CD14-positive monocyte (primary cell): ENCODE measurements at regions not wholly inside any gene's neighbourhood (a gene's known extent, or its start where the extent isn't known, plus 50 kb on each side); places are given as distances from the start of the nearest gene placed in this dataset.
A peak's percentile ranks its signal among the peaks of the same experiment; 100 is the strongest.

Experiments used
- DNase-seq, 3 donors: peaks; one replicate each; pipeline ENCODE4 v3.0.0-alpha.2; 2011 to 2022
- H2AFZ ChIP-seq: 2 replicates; pipeline ENCODE4 v1.6.0; 2012; ENCODE audit warnings: mild to moderate bottlenecking, low read depth, low read length, inconsistent platforms; ENCODE audit not compliant: insufficient read depth, poor library complexity, severe bottlenecking
- H3K27ac ChIP-seq, 2 donors: 1 replicate in 1 of 2; 2 replicates in 1 of 2; pipeline ENCODE4 v1.5.1; 2012 to 2013; ENCODE audit warnings: low read length in 2 of 2, control low read depth in 1 of 2, inconsistent platforms in 1 of 2, low read depth in 1 of 2, mild to moderate bottlenecking in 1 of 2
- H3K27me3 ChIP-seq, 2 donors: one replicate each; pipeline versions ENCODE4 v1.6.0 to v1.6.1; 2011 to 2013; ENCODE audit warnings: low read length in 2 of 2; ENCODE audit not compliant: control insufficient read depth in 2 of 2, insufficient read depth in 2 of 2
- H3K36me3 ChIP-seq, 2 donors: replicated peaks in 1 of 2; 1 replicate in 1 of 2; 2 replicates in 1 of 2; pipeline versions ENCODE4 v1.5.1 to v1.6.1; 2012 to 2013; ENCODE audit warnings: low read length in 2 of 2, control low read depth in 1 of 2, inconsistent platforms in 1 of 2, mild to moderate bottlenecking in 1 of 2; ENCODE audit not compliant: insufficient read depth in 2 of 2, control insufficient read depth in 1 of 2
- H3K4me1 ChIP-seq, 2 donors: 1 replicate in 1 of 2; 2 replicates in 1 of 2; pipeline versions ENCODE4 v1.5.1 to v1.6.1; 2012 to 2013; ENCODE audit warnings: low read length in 2 of 2, control low read depth in 1 of 2, inconsistent platforms in 1 of 2, mild to moderate bottlenecking in 1 of 2, moderate library complexity in 1 of 2; ENCODE audit not compliant: insufficient read depth in 2 of 2, control insufficient read depth in 1 of 2
- H3K4me2 ChIP-seq: replicated peaks from 2 replicates; pipeline ENCODE3; 2012; ENCODE audit warnings: low read length, moderate library complexity, mild to moderate bottlenecking; ENCODE audit not compliant: poor library complexity, severe bottlenecking; ENCODE audit errors: extremely low read depth
- H3K4me3 ChIP-seq, 3 experiments: fragments of 200-600 bp in 1 of 3; sonication (generic) in 1 of 3; replicated peaks in 1 of 3; 1 replicate in 2 of 3; 2 replicates in 1 of 3; pipeline ENCODE4 v1.5.1; 2011 to 2013; ENCODE audit warnings: low read length in 3 of 3, mild to moderate bottlenecking in 3 of 3, control low read depth in 2 of 3, low read depth in 2 of 3, inconsistent platforms in 1 of 3, moderate library complexity in 1 of 3
- H3K79me2 ChIP-seq: 2 replicates; pipeline ENCODE4 v1.6.0; 2012; ENCODE audit warnings: mild to moderate bottlenecking, control low read depth, inconsistent platforms, low read length, moderate library complexity; ENCODE audit not compliant: insufficient read depth
- H3K9ac ChIP-seq: 2 replicates; pipeline ENCODE4 v1.6.0; 2017; ENCODE audit warnings: low read length, mild to moderate bottlenecking; ENCODE audit not compliant: insufficient read depth, poor library complexity, severe bottlenecking
- H3K9me3 ChIP-seq, 2 donors: replicated peaks in 1 of 2; 1 replicate in 1 of 2; 2 replicates in 1 of 2; pipeline versions ENCODE4 v1.5.1 to v1.6.1; 2012 to 2013; ENCODE audit warnings: low read length in 2 of 2, control low read depth in 1 of 2; ENCODE audit not compliant: control insufficient read depth in 1 of 2, insufficient read depth in 1 of 2
- H4K20me1 ChIP-seq: 2 replicates; pipeline ENCODE4 v1.6.0; 2012; ENCODE audit warnings: mild to moderate bottlenecking, low read length, control low read depth, moderate library complexity; ENCODE audit not compliant: insufficient read depth
- H3K27ac Mint-ChIP-seq, 7 donors: one replicate each; pipeline ENCODE4 v1.8.0; 2020; ENCODE audit warnings: mild to moderate bottlenecking in 7 of 7, mixed read lengths in 7 of 7, moderate library complexity in 6 of 7, inconsistent platforms in 2 of 7
- H3K27me3 Mint-ChIP-seq, 3 donors: one replicate each; pipeline ENCODE4 v1.8.0; 2021 to 2022; ENCODE audit warnings: low read depth in 3 of 3, mild to moderate bottlenecking in 3 of 3, mixed read lengths in 3 of 3, moderate library complexity in 3 of 3, inconsistent platforms in 1 of 3
- H3K36me3 Mint-ChIP-seq, 2 donors: one replicate each; pipeline ENCODE4 v1.8.0; 2020; ENCODE audit warnings: mixed read lengths in 2 of 2, inconsistent platforms in 1 of 2, mild to moderate bottlenecking in 1 of 2
- H3K4me1 Mint-ChIP-seq: one replicate; pipeline ENCODE4 v1.8.0; 2020; ENCODE audit warnings: mild to moderate bottlenecking, mixed read lengths
- H3K4me3 Mint-ChIP-seq, 2 donors: one replicate each; pipeline ENCODE4 v1.8.0; 2020; ENCODE audit warnings: mild to moderate bottlenecking in 2 of 2, mixed read lengths in 2 of 2, moderate library complexity in 1 of 2
- H3K9me3 Mint-ChIP-seq, 7 donors: one replicate each; pipeline ENCODE4 v1.8.0; 2020 to 2022; ENCODE audit warnings: mixed read lengths in 7 of 7, mild to moderate bottlenecking in 6 of 7, moderate library complexity in 6 of 7, inconsistent platforms in 2 of 7
- CTCF ChIP-seq: fragments of 200-600 bp; IDR thresholded peaks from one replicate; pipeline ENCODE4 v1.8.0; 2022; ENCODE audit warnings: antibody characterized with exemption, mild to moderate bottlenecking
- WGBS: methylation state at CpG from one replicate; pipeline ENCODE4 v1.1.5; 2013; ENCODE audit warnings: missing lambda C conversion rate; ENCODE audit not compliant: insufficient coverage; 5-methylcytosine and 5-hydroxymethylcytosine counted together
- intact Hi-C, 2 donors: fragments of 100-400 bp; cut with micrococcal nuclease; formaldehyde crosslinking; loops; one replicate each; pipeline versions ENCODE4 v1.15.0 to v1.15.1; 2023

- no peak overlapping the region for H3K27ac Mint-ChIP-seq
- Histone ChIP-seq H3K4me1 (no peaks in the 10 kb centered on the region), H3K9ac (no peak overlapping the region), H3K4me2 (no peak overlapping the region), H3K27me3 (no peaks in the 10 kb centered on the region), H4K20me1 (no peaks in the 10 kb centered on the region), H2AFZ (no peak overlapping the region), H3K36me3 (no peaks in the 10 kb centered on the region), H3K4me3 (no peak overlapping the region), H3K79me2 (no peaks in the 10 kb centered on the region), H3K9me3 (no peaks in the 10 kb centered on the region), H3K27ac (no peak overlapping the region)
- no peaks in the 10 kb centered on the region for H3K36me3 Mint-ChIP-seq
- H3K4me3 Mint-ChIP-seq = no peak overlapping the region
- H3K4me1 Mint-ChIP-seq = no peaks in the 10 kb centered on the region
- no peak for TF ChIP-seq CTCF
- H3K9me3 Mint-ChIP-seq = peaks cover 0 to 2% (median 0%) of the 10 kb centered on the region in 7 donors
- H3K27me3 Mint-ChIP-seq = peaks cover 7 to 17% (median 11%) of the 10 kb centered on the region in 3 donors
- no peak for DNase-seq
- intact Hi-C loops = no loop called here
- no CpG with 5 or more reads among the region's 1 CpG for WGBS
Measured at GRCh38 chr2:235247001-235247400, 246.8 kb upstream of the AGAP1 start.

- H3K27ac Mint-ChIP-seq = no peak overlapping the region
- H3K4me3 ChIP-seq = no peak overlapping the region
- no peaks in the 10 kb centered on the region for H3K9me3 ChIP-seq
- no peak for DNase-seq
- WGBS = no CpG with 5 or more reads among the region's 5 CpGs
- intact Hi-C loops = no loop called here
- no peaks in the 10 kb centered on the region for H4K20me1 ChIP-seq
- no peaks in the 10 kb centered on the region for H3K36me3 ChIP-seq
- no peak overlapping the region for H3K27ac ChIP-seq
- H3K27me3 Mint-ChIP-seq = peaks cover 7 to 25% (median 9%) of the 10 kb centered on the region in 3 donors
- peaks cover 0 to 5% (median 0%) of the 10 kb centered on the region in 7 donors for H3K9me3 Mint-ChIP-seq
- no peaks in the 10 kb centered on the region for H3K27me3 ChIP-seq
- H3K79me2 ChIP-seq = no peaks in the 10 kb centered on the region
- H3K4me3 Mint-ChIP-seq = peak overlapping the region in 1 of 2 donors; percentile 7
- H3K4me2 ChIP-seq = no peak overlapping the region
- no peak for TF ChIP-seq CTCF
- no peak overlapping the region for H2AFZ ChIP-seq
- H3K4me1 Mint-ChIP-seq = no peaks in the 10 kb centered on the region
- no peaks in the 10 kb centered on the region for H3K36me3 Mint-ChIP-seq
- no peak overlapping the region for H3K9ac ChIP-seq
- H3K4me1 ChIP-seq = no peaks in the 10 kb centered on the region
Measured at GRCh38 chr2:235255693-235256092, 238.2 kb upstream of the AGAP1 start.
